ENCODE measurements at regions not wholly inside any gene's neighbourhood (a gene's known extent, or its start where the extent isn't known, plus 50 kb on each side); places are given as distances from the start of the nearest gene placed in this dataset.
"Not testable (repeated sequence)": the region's sequence is repeated elsewhere in the genome, so short reads cannot be mapped to it uniquely, and the experiment has no call there.

GRCh38 chr3:180782195-180782984, 103.1 kb upstream of the CCDC39 start:
- Histone ChIP-seq H3K36me3 (ENCODE audit: insufficient read depth, low read length) (no peaks in the 10 kb centered on the region), H3K27ac (ENCODE audit: low read depth, low read length, poor library complexity, severe bottlenecking) (no peak overlapping the region), H3K4me2 (ENCODE audit: low read length) (no peak overlapping the region), H3K9me2 (ENCODE audit: insufficient read depth, low read length) (no peaks in the 10 kb centered on the region), H4K20me1 (ENCODE audit: insufficient read depth, low read length) (no peaks in the 10 kb centered on the region), H3K79me2 (ENCODE audit: insufficient read depth, low read depth, low read length) (no peaks in the 10 kb centered on the region), H3K4me3 (ENCODE audit: low read depth, low read length, poor library complexity, severe bottlenecking) (no peak overlapping the region), H2AFZ (ENCODE audit: low read length) (no peak overlapping the region), H3K9me3 (ENCODE audit: low read length) (peaks cover 12% of the 10 kb centered on the region; the same call in 1 of the 2 replicates), H3K4me1 (ENCODE audit: insufficient read depth, low read length, poor library complexity, severe bottlenecking) (no peaks in the 10 kb centered on the region)
- no peak for DNase-seq (ENCODE audit: low spot score)
- BruUV-seq (replicated peaks): no TSS peak
- TF ChIP-seq EZH2phosphoT487 (IDR thresholded peaks at IDR 0.05; ENCODE audit: borderline replicate concordance, low read depth, low read length) (no peak), CTCF (conservative IDR thresholded peaks at IDR 0.05; ENCODE audit: low read length) (no peak)
- POLR2A ChIA-PET: interaction anchor here (0.8 to 1.2 kb wide), 2 partner anchors 22 to 39 kb away, joined by 3 read pairs; no protein-coding TSS in a partner anchor
- CTCF ChIA-PET (ENCODE audit: unreplicated experiment): no interaction called here
- intact Hi-C loops (cut with micrococcal nuclease; ENCODE audit: unreplicated experiment): no loop called here

GRCh38 chr3:180786227-180786626, 106.9 kb upstream of the CCDC39 start:
- H3K79me2 ChIP-seq (ENCODE audit: insufficient read depth, low read depth, low read length); BruUV-seq (replicated peaks); H3K9me2 ChIP-seq (ENCODE audit: insufficient read depth, low read length); H3K4me2 ChIP-seq (ENCODE audit: low read length); DNase-seq (ENCODE audit: low spot score); H3K36me3 ChIP-seq (ENCODE audit: insufficient read depth, low read length); H3K27ac ChIP-seq (ENCODE audit: low read depth, low read length, poor library complexity, severe bottlenecking); CTCF ChIA-PET (ENCODE audit: unreplicated experiment); H3K4me3 ChIP-seq (ENCODE audit: low read depth, low read length, poor library complexity, severe bottlenecking); H3K9me3 ChIP-seq (ENCODE audit: low read length); H2AFZ ChIP-seq (ENCODE audit: low read length); H3K4me1 ChIP-seq (ENCODE audit: insufficient read depth, low read length, poor library complexity, severe bottlenecking); H4K20me1 ChIP-seq (ENCODE audit: insufficient read depth, low read length); POLR2A ChIA-PET; intact Hi-C loops (cut with micrococcal nuclease; ENCODE audit: unreplicated experiment): not testable (repeated sequence)

- Histone ChIP-seq H3K36me3 (ENCODE audit: insufficient read depth, low read length) (no peaks in the 10 kb centered on the region), H3K4me2 (ENCODE audit: low read length) (no peak overlapping the region), H3K79me2 (ENCODE audit: insufficient read depth, low read depth, low read length) (no peaks in the 10 kb centered on the region), H3K4me3 (ENCODE audit: low read depth, low read length, poor library complexity, severe bottlenecking) (no peak overlapping the region), H2AFZ (ENCODE audit: low read length) (no peak overlapping the region), H3K9me2 (ENCODE audit: insufficient read depth, low read length) (no peaks in the 10 kb centered on the region), H4K20me1 (ENCODE audit: insufficient read depth, low read length) (no peaks in the 10 kb centered on the region), H3K9me3 (ENCODE audit: low read length) (no peaks in the 10 kb centered on the region), H3K4me1 (ENCODE audit: insufficient read depth, low read length, poor library complexity, severe bottlenecking) (no peaks in the 10 kb centered on the region), H3K27ac (ENCODE audit: low read depth, low read length, poor library complexity, severe bottlenecking) (no peak overlapping the region)
- BruUV-seq (replicated peaks): no TSS peak
- ChIA-PET POLR2A (no interaction called here), CTCF (ENCODE audit: unreplicated experiment) (no interaction called here)
- DNase-seq (ENCODE audit: low spot score): no peak
- no peak for TF ChIP-seq CTCF (conservative IDR thresholded peaks at IDR 0.05; ENCODE audit: low read length)
- intact Hi-C loops (cut with micrococcal nuclease; ENCODE audit: unreplicated experiment): no loop called here
Observed at GRCh38 chr3:180789774-180790173, 110.5 kb upstream of the CCDC39 start.
